ENCODE measurements at regions not wholly inside any gene's neighbourhood (a gene's known extent, or its start where the extent isn't known, plus 50 kb on each side); places are given as distances from the start of the nearest gene placed in this dataset.
A peak's percentile ranks its signal among the peaks of the same experiment; 100 is the strongest.

DNA sequence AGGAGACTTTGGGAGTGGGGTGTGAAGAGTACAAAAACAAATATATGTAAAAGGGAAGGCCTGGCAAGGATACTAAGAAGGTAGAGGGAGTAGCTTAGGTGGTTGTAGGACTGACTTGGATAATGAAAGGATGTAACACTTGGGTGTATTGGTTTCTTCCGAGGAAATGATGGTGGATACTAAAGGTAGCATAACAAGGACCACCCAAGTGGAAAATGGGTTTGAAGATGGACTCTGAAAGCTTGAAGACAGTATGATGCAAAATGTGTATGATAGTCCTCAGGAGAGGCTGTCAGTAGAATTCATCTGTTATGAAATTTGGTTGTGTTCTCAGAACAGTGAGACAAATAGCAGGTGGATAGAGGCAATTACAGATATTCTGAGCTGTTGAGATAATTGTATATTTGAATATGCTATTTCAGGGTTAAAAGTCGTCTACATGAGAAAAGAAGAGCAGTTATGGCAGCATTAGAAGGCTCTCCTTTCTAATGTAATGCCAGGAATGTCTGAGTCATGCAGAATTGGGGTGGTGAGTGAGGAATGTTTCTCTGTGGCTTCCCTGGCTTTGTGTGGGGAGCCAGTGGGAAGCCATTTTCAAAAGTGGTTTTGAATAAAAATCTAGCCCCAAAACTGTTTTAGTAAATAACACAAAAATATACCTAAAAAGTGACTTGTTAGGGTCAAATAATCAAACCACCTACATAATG is 75.6 kb downstream of the FHIP1A start:
- POLR2A ChIA-PET = no interaction called here
- peak; percentile 87 for ATAC-seq

More for the DNA sequence above, 75.6 kb downstream of the FHIP1A start:
- intact Hi-C loops (cut with micrococcal nuclease) = no loop called here
- H3K4me2 ChIP-seq (ENCODE audit: low read length) = peak overlapping the region; percentile 58
- no TSS peak for BruUV-seq (replicated peaks)
- peak; percentile 38 for DNase-seq (ENCODE audit: low read depth, low spot score)
- H3K4me3 ChIP-seq (replicated peaks in 1 of 2; ENCODE audit: low read depth in 1 of 2, low read length in 2 of 2) = no peak overlapping the region; a peak in 1 of 4 replicates
- H3K27ac ChIP-seq (ENCODE audit: low read depth, low read length) = no peak overlapping the region; the same call in 1 of the 2 replicates
- no peak overlapping the region for H2AFZ ChIP-seq (ENCODE audit: low read depth, low read length, poor library complexity, severe bottlenecking)
- CTCF ChIA-PET = no interaction called here
- no peaks in the 10 kb centered on the region for H3K36me3 ChIP-seq (ENCODE audit: control insufficient read depth in 1 of 2, insufficient read depth in 2 of 2, low read length in 2 of 2)
- no peaks in the 10 kb centered on the region for H3K9me3 ChIP-seq (ENCODE audit: control insufficient read depth in 1 of 2, insufficient read depth in 1 of 2, low read depth in 1 of 2, low read length in 2 of 2)
- no peaks in the 10 kb centered on the region for H3K9me2 ChIP-seq (ENCODE audit: insufficient read depth)
- TF ChIP-seq CEBPB (IDR thresholded peaks at IDR 0.05; ENCODE audit: low read depth) (0 out of 2 replicates have a peak, but pooled peaks have one; percentile 32), SIN3A (IDR thresholded peaks at IDR 0.05; ENCODE audit: low read depth) (no peak), ELF1 (IDR thresholded peaks at IDR 0.05; ENCODE audit: borderline replicate concordance, low read depth) (no peak), CBX3 (IDR thresholded peaks at IDR 0.05; ENCODE audit: low read depth) (peak; percentile 69), EGR1 (IDR thresholded peaks at IDR 0.05; ENCODE audit: low read depth) (no peak), JUND (IDR thresholded peaks at IDR 0.05) (peak; percentile 73), FOSL1 (IDR thresholded peaks at IDR 0.05; ENCODE audit: low read depth) (peak; percentile 74), SRF (IDR thresholded peaks at IDR 0.05; ENCODE audit: low read depth) (no peak), SP1 (IDR thresholded peaks at IDR 0.05; ENCODE audit: low read depth) (peak; percentile 41; the same call in 1 of the 2 replicates), YY1 (IDR thresholded peaks at IDR 0.05; ENCODE audit: extremely low read depth, insufficient replicate concordance, low read depth, low read length) (peak; percentile 79), POLR2AphosphoS5 (IDR thresholded peaks at IDR 0.05; ENCODE audit: low read depth, low read length) (peak; percentile 26; the same call in 1 of the 2 replicates)
- TF ChIP-seq, protein P1, sequence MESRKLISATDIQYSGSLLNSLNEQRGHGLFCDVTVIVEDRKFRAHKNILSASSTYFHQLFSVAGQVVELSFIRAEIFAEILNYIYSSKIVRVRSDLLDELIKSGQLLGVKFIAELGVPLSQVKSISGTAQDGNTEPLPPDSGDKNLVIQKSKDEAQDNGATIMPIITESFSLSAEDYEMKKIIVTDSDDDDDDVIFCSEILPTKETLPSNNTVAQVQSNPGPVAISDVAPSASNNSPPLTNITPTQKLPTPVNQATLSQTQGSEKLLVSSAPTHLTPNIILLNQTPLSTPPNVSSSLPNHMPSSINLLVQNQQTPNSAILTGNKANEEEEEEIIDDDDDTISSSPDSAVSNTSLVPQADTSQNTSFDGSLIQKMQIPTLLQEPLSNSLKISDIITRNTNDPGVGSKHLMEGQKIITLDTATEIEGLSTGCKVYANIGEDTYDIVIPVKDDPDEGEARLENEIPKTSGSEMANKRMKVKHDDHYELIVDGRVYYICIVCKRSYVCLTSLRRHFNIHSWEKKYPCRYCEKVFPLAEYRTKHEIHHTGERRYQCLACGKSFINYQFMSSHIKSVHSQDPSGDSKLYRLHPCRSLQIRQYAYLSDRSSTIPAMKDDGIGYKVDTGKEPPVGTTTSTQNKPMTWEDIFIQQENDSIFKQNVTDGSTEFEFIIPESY (IDR thresholded peaks at IDR 0.05; ENCODE audit: extremely low read depth, insufficient replicate concordance, low read length) = no peak
- TF ChIP-seq, protein P2, sequence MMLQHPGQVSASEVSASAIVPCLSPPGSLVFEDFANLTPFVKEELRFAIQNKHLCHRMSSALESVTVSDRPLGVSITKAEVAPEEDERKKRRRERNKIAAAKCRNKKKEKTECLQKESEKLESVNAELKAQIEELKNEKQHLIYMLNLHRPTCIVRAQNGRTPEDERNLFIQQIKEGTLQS (IDR thresholded peaks at IDR 0.05) = peak; percentile 36; the same call in 1 of the 2 replicates
- RAD21 ChIA-PET (ENCODE audit: low non-redundant PET in 1 of 2, low total read pairs in 2 of 2, uncharacterized antibody in 2 of 2, unreplicated experiment in 2 of 2) = no interaction called here
- no peaks in the 10 kb centered on the region for H3K27me3 ChIP-seq (ENCODE audit: insufficient read depth, low read length)
- no peaks in the 10 kb centered on the region for H3K79me2 ChIP-seq (ENCODE audit: insufficient read depth, low read length)
- H4K20me1 ChIP-seq (ENCODE audit: insufficient read depth) = no peaks in the 10 kb centered on the region
- peaks cover 16 to 26% of the 10 kb centered on the region in 2 experiments for H3K4me1 ChIP-seq (ENCODE audit: control insufficient read depth in 1 of 2, insufficient read depth in 2 of 2, low read length in 2 of 2)
- H3K9ac ChIP-seq (ENCODE audit: low read length) = no peak overlapping the region
